Neural progenitor cell (in vitro differentiated cells): ENCODE measurements at regions not wholly inside any gene's neighbourhood (a gene's known extent, or its start where the extent isn't known, plus 50 kb on each side); places are given as distances from the start of the nearest gene placed in this dataset.

ENCODE experiments used
- CTCF ChIP-seq: fragments of 200-600 bp; sonication (generic); IDR thresholded peaks from 2 replicates; pipeline ENCODE4 v1.5.1; 2017; ENCODE audit warnings: antibody characterized with exemption, mild to moderate bottlenecking
- EZH2 ChIP-seq: fragments of 200-600 bp; sonication (generic); IDR thresholded peaks from 2 replicates; pipeline ENCODE4 v1.6.1; 2017; ENCODE audit warnings: antibody characterized with exemption, mild to moderate bottlenecking, moderate library complexity
- EZH2phosphoT487 ChIP-seq: fragments of 200-600 bp; sonication (generic); IDR thresholded peaks from 2 replicates; pipeline ENCODE4 v1.6.1; 2017; ENCODE audit warnings: antibody characterized with exemption

- TF ChIP-seq CTCF, result no peak
- no peak for TF ChIP-seq EZH2phosphoT487
- TF ChIP-seq EZH2, result no peak
These were observed 253.9 kb upstream of the MAN1A1 start for GRCh38 chr6:119603501-119603900.
